Hepatocyte (in vitro differentiated cells): ENCODE measurements at regions not wholly inside any gene's neighbourhood (a gene's known extent, or its start where the extent isn't known, plus 50 kb on each side); places are given as distances from the start of the nearest gene placed in this dataset.

ENCODE experiments used
- EZH2 ChIP-seq: fragments of 200-600 bp; sonication (generic); IDR thresholded peaks from 2 replicates; pipeline ENCODE4 v1.6.1; 2016; ENCODE audit warnings: antibody characterized with exemption, mild to moderate bottlenecking, borderline replicate concordance
- EZH2phosphoT487 ChIP-seq: fragments of 200-600 bp; sonication (generic); IDR thresholded peaks from one replicate; pipeline ENCODE4 v1.6.1; 2018; ENCODE audit warnings: antibody characterized with exemption, mild to moderate bottlenecking, low read depth, moderate library complexity; ENCODE audit not compliant: unreplicated experiment, severe bottlenecking
- TF ChIP-seq, protein P1 (sequence below): fragments of 200-600 bp; sonication (generic); IDR thresholded peaks from 2 replicates; pipeline ENCODE4 v1.5.1; 2016; ENCODE audit warnings: antibody characterized with exemption, mild to moderate bottlenecking; ENCODE audit not compliant: poor library complexity

DNA sequence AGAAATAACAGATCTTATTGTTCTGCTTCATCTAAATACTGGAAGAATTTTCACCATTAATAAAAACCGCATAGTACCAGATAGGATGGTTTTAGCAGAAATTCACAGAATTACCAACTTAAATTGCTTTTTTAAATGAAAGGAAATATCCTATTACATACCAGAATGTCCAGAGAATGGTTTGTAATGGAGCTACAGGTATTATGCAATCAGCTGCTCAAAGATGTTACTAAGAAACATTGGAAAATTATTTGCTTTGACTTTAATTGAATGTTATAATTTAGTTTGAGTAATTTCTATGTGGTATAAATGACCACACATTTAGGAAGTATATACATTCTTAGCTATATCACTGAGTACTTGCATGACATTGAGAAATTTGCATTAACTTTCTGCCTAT lies 338.3 kb downstream of the ETV1 start:
- TF ChIP-seq, protein P1, sequence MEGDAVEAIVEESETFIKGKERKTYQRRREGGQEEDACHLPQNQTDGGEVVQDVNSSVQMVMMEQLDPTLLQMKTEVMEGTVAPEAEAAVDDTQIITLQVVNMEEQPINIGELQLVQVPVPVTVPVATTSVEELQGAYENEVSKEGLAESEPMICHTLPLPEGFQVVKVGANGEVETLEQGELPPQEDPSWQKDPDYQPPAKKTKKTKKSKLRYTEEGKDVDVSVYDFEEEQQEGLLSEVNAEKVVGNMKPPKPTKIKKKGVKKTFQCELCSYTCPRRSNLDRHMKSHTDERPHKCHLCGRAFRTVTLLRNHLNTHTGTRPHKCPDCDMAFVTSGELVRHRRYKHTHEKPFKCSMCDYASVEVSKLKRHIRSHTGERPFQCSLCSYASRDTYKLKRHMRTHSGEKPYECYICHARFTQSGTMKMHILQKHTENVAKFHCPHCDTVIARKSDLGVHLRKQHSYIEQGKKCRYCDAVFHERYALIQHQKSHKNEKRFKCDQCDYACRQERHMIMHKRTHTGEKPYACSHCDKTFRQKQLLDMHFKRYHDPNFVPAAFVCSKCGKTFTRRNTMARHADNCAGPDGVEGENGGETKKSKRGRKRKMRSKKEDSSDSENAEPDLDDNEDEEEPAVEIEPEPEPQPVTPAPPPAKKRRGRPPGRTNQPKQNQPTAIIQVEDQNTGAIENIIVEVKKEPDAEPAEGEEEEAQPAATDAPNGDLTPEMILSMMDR: no peak
- no peak for TF ChIP-seq EZH2phosphoT487
- no peak for TF ChIP-seq EZH2
